Pancreas (tissue), 10 donors: ENCODE measurements at regions not wholly inside any gene's neighbourhood (a gene's known extent, or its start where the extent isn't known, plus 50 kb on each side); places are given as distances from the start of the nearest gene placed in this dataset.
A peak's percentile ranks its signal among the peaks of the same experiment; 100 is the strongest.

ENCODE experiments used
- ATAC-seq, 4 donors: fragments of 200-7000 bp; cut with Tn5 transposase; one replicate each; pipeline versions ENCODE4 v1.8.0 to v1.9.1; 2020; ENCODE audit warnings: mild to moderate bottlenecking in 4 of 4, moderate library complexity in 4 of 4
- DNase-seq, 6 donors: peaks; one replicate each; pipeline ENCODE4 v3.0.0-alpha.2; 2020
- FAIRE-seq: peaks from 2 replicates; lab custom pipeline; 2012; peaks lifted over from hg19 to GRCh38; lab: Jason Lieb, UNC
- H3K27ac ChIP-seq, 4 donors: fragments of 200-600 bp; sonication (generic); 1 replicate in 3 of 4; 2 replicates in 1 of 4; pipeline versions ENCODE4 v1.5.0 to v1.8.0; 2020
- H3K27me3 ChIP-seq, 4 donors: fragments of 200-600 bp; one replicate each; pipeline ENCODE4 v1.8.0; 2021
- H3K36me3 ChIP-seq, 3 donors: fragments of 200-600 bp; sonication (generic) in 1 of 3; one replicate each; pipeline versions ENCODE4 v1.5.0 to v1.8.0; 2020 to 2021
- H3K4me1 ChIP-seq, 3 donors: fragments of 200-600 bp; one replicate each; pipeline ENCODE4 v1.8.0; 2021
- H3K4me3 ChIP-seq, 4 donors: fragments of 200-600 bp; sonication (generic) in 2 of 4; one replicate each; pipeline versions ENCODE4 v1.5.0 to v1.8.0; 2020 to 2021
- H3K9me3 ChIP-seq, 4 donors: fragments of 200-600 bp; one replicate each; pipeline ENCODE4 v1.8.0; 2021
- CTCF ChIP-seq, 4 donors: fragments of 200-600 bp; sonication (generic) in 3 of 4; IDR thresholded peaks; one replicate each; pipeline versions ENCODE4 v1.5.0 to v1.8.0; 2021; ENCODE audit warnings: antibody characterized with exemption in 4 of 4
- WGBS, 2 donors: extraction: QIAGEN DNeasy Blood & Tissue Kit; methylation state at CpG; one replicate each; pipeline ENCODE4 v1.1.7; 2013; 5-methylcytosine and 5-hydroxymethylcytosine counted together
- intact Hi-C, 3 donors: fragments of 100-400 bp; cut with DNase I; formaldehyde crosslinking; loops; one replicate each; pipeline versions ENCODE4 v1.11.1 to v1.14.2; 2022
- donor health status: healthy with polysubstance abuse.
- donor health status: DM: no; HTN: no; CAD: no; lungs with moderate emphysema.
- donor health status: DM: no; HTN: no; CAD: no.
- donor health status: control.
- donor health status: control.
- donor health status: Bipolar disorder and iron deficiency.
- donor health status: DM: yes; HTN: yes; CAD: no.
- donor health status: DM: no; HTN: no; CAD: no.
- donor health status: DM: no; HTN: no; CAD: no.
- donor health status: DM: yes; HTN: yes; CAD: no.

- intact Hi-C loops: no loop called here
- H3K27me3 ChIP-seq: no peaks in the 10 kb centered on the region
- 37 to 45% methylated on average over 4 of the region's 4 CpGs for WGBS, 2 donors
- FAIRE-seq: no peak
- ATAC-seq: no peak
- H3K4me3 ChIP-seq: no peak overlapping the region
- H3K9me3 ChIP-seq: no peaks in the 10 kb centered on the region
- H3K27ac ChIP-seq: no peak overlapping the region
- H3K36me3 ChIP-seq: no peaks in the 10 kb centered on the region
- no peaks in the 10 kb centered on the region for H3K4me1 ChIP-seq
- no peak for TF ChIP-seq CTCF (IDR thresholded peaks at IDR 0.05)
- no peak for DNase-seq
Measured at GRCh38 chr5:20287640-20288039, 299.6 kb upstream of the CDH18 start.

DNA sequence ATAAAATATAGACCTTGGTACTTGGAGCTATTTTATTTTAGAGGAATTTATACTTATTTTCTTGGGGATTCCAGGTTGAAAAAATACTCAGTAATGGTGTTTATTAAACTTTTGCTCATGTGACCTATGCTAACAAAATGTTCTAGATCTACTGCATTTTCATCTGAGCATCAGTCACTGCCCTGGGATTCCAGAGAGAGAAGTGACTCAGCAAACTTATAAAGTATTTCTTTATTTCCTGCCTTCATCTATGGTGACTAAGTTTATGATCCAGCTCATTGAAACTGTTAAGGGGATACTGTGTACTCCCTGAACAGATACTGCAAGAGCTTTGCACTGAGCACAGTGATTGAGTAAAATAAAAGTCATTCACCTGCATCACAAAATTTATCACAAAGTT is 298.5 kb upstream of the CDH18 start:
- intact Hi-C loops: no loop called here
- H3K27ac ChIP-seq: no peak overlapping the region
- no peak for ATAC-seq
- no peaks in the 10 kb centered on the region for H3K9me3 ChIP-seq
- H3K27me3 ChIP-seq: no peaks in the 10 kb centered on the region
- no peaks in the 10 kb centered on the region for H3K4me1 ChIP-seq
- no peak for TF ChIP-seq CTCF (IDR thresholded peaks at IDR 0.05)
- H3K36me3 ChIP-seq: no peaks in the 10 kb centered on the region
- no peak for DNase-seq
- no peak overlapping the region for H3K4me3 ChIP-seq
- no peak for FAIRE-seq

- FAIRE-seq: no peak
- Histone ChIP-seq H3K9me3 (no peaks in the 10 kb centered on the region), H3K27ac (no peak overlapping the region), H3K27me3 (no peaks in the 10 kb centered on the region), H3K36me3 (no peaks in the 10 kb centered on the region), H3K4me3 (no peak overlapping the region), H3K4me1 (no peaks in the 10 kb centered on the region)
- ATAC-seq: no peak
- 90 to 95% methylated on average over 5 of the region's 5 CpGs for WGBS, 2 donors
- no peak for DNase-seq
- no peak for TF ChIP-seq CTCF (IDR thresholded peaks at IDR 0.05)
- intact Hi-C loops: no loop called here
Measured at GRCh38 chr5:20276959-20277263, 288.9 kb upstream of the CDH18 start.

- intact Hi-C loops: no loop called here
- no peak overlapping the region for H3K4me3 ChIP-seq
- no peak overlapping the region for H3K27ac ChIP-seq
- no peaks in the 10 kb centered on the region for H3K27me3 ChIP-seq
- no peak for TF ChIP-seq CTCF (IDR thresholded peaks at IDR 0.05)
- ATAC-seq (peak in 1 of 4 donors; percentile 70), DNase-seq (no peak), FAIRE-seq (no peak)
- H3K4me1 ChIP-seq: no peaks in the 10 kb centered on the region
- H3K9me3 ChIP-seq: no peaks in the 10 kb centered on the region
- no peaks in the 10 kb centered on the region for H3K36me3 ChIP-seq
- 92 to 94% methylated on average over 3 of the region's 3 CpGs for WGBS, 2 donors
Measured at GRCh38 chr5:20276061-20276958, 288.3 kb upstream of the CDH18 start.

DNA sequence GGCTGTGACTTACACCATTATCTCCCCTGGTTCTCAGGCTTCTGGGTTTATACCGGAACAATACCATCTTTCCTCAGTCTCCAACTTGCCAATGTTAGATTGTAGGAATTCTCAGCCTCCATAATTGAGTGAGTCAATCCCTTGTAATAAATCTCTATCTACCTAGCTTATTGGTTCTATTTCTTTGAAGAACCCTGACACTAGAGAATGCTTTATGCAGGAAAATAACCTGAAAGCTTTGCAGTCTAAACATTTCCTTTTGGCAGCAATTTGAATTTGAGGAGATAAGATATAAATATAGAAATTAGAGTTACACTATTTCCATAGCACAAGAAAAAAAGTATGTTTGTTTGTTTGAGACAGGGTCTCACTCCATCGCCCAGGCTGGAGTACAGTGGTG is 278.1 kb upstream of the CDH18 start:
- FAIRE-seq (no peak), DNase-seq (no peak), ATAC-seq (no peak)
- H3K36me3 ChIP-seq: no peaks in the 10 kb centered on the region
- H3K27me3 ChIP-seq: no peaks in the 10 kb centered on the region
- H3K4me1 ChIP-seq: no peaks in the 10 kb centered on the region
- 88 to 90% methylated on average over 2 of the region's 2 CpGs for WGBS, 2 donors
- intact Hi-C loops: no loop called here
- no peaks in the 10 kb centered on the region for H3K9me3 ChIP-seq
- TF ChIP-seq CTCF (IDR thresholded peaks at IDR 0.05): no peak
- H3K27ac ChIP-seq: no peak overlapping the region
- H3K4me3 ChIP-seq: no peak overlapping the region
